Ammon's horn (tissue), 1 donor: ENCODE measurements at regions not wholly inside any gene's neighbourhood (a gene's known extent, or its start where the extent isn't known, plus 50 kb on each side); places are given as distances from the start of the nearest gene placed in this dataset.
"Not testable (repeated sequence)": the region's sequence is repeated elsewhere in the genome, so short reads cannot be mapped to it uniquely, and the experiment has no call there.

Experiments used
- DNase-seq: peaks from one replicate; pipeline ENCODE4 v3.0.0-alpha.2; 2016; ENCODE audit warnings: low spot score

DNA sequence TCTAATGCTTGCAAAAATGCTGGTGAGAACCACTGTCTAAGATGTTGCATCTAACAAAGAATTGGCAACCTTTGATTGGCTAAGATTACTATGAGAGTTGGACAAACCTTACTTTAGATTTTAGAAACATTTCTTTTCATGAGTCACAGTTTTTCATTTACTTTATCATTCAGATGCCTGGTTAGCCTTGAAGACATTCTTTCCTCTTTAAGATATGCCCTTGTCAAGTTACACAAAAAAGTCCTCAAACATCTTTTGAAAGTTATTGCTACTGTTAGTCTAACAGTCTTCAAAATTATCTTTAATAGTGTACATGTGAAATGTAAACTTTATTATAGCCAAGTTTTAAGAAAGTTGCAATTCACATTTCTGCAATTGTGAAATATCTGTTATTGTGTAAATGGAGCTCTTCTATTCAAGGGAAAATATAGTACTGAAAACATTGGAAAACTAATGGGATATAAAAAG lies 276.3 kb downstream of the RND3 start:
- DNase-seq = no peak

DNA sequence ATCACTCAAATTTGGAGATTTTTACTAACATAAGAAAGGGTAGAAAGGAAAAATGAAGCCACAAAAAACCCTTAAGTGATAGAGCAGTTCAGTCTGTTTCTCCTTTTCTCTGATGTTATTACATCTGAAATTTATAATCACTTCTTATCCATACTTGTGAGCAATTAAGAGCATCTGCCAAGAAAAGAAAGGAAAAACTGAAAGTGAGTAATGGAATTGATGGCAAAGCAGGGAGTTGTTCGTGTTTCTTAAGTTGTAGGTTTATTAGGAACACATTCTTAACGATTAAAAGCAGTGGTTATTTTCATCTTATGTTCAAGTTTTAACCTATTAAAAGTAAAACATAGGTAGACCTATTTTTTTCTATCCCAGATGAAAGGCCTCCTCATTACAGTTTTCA lies 277.7 kb downstream of the RND3 start:
- no peak for DNase-seq

DNA sequence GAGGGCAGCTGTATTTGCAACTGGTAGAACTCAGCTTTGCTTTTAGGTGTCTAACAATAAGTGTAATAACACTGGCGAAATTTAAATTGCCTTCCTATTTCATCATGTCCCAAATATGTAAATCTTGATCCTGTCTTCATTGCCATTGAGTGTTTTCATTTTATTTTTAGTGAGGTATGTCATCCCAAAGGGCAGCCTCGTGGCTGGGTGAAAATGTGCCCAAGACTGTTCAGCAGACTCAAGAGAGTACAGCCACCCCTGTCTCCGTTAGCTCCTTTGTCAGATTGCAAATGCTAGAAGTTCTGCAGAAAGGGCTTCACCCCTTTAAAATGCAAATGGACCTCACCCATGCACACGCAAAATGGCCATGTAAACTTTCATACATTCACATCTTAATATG lies 278.8 kb downstream of the RND3 start:
- DNase-seq = no peak

DNA sequence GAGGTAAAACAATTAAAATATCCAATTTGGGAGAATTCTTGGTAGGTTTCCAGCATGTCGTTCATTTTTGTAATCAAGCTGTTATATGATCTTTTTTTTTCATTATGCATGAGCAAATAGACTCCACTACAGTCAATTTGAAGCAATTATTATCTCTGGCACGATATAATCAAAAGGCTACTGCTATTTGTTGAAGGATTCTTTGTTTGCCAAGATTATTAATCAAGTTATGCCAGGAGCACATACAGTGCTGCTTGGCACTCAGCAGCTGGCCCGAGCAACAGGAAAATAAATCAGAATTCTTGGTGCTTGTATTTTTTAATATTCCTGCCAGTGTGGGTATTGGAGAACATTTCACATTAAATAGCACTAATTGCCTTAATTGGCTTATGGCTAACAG lies 279.5 kb downstream of the RND3 start:
- DNase-seq = no peak

DNA sequence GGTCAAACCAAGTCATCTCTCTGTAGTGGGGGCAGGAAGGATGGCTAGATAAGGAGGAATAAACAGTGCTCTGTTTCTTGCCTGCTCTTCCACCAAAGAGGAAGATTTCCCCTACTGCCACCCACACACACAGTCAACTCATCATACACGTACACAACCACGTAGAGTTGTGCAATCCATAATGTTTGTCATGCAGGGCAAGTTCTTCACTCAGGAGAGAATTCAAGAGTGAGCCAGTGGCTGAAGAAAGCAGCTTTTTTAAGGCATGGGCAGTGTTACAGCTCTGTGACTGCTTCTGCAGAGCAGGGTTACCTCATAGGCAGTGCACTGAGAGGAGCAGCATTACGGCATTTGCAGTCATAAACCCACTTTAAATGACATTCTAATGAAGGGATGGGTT lies 283.0 kb downstream of the RND3 start:
- no peak for DNase-seq

DNA sequence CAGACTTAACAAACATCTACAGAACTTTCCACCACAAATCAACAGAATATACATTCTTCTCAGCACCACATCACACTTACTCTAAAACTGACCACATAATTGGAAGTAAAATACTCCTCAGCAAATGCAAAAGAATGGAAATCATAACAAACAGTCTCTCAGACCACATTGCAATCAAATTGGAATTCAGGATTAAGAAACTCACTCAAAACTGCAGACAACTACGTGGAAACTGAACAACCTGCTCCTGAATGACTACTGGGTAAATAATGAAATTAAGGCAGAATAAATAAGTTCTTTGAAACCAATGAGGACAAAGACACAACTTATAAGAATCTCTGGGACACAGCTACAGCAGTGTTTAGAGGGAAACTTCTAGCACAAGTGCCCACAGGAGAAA lies 292.7 kb downstream of the RND3 start:
- not testable (repeated sequence) for DNase-seq

DNA sequence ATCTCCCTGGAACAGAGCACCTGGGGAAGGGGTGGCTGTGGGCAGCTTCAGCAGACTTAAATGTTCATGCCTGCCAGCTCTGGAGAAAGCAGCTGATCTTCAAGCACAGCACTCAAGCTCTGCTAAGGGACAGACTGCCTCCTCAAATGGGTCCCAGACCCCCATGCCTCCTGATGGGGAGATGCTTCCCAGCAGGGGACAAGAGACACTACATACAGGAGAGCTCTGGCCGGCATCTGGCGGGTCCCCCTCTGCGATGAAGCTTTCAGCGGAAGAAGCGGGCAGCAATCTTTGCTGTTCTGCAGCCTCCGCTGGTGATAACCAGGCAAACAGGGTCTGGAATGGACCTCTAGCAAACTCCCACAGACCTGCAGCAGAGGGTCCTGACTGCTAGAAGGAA lies 294.8 kb downstream of the RND3 start:
- DNase-seq = no peak

DNA sequence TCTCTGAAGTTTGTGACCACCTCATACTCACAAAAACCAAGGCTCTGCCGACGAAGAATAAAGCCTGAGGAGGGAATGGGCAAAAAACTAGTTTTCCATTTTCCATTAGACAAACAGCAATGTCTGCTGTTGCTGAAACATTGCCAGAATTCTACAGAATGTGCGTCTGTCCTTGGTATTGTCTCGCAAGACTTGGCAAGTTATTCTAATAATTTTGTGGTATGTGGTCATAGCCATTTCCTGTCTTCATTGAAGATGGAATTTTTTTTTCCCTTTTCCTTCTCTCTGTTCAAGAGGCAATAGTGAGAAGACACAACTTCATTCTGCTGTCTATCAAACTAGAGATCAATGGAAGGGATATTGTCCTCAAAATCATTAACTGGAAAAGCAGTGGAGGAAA lies 296.1 kb downstream of the RND3 start:
- no peak for DNase-seq

DNA sequence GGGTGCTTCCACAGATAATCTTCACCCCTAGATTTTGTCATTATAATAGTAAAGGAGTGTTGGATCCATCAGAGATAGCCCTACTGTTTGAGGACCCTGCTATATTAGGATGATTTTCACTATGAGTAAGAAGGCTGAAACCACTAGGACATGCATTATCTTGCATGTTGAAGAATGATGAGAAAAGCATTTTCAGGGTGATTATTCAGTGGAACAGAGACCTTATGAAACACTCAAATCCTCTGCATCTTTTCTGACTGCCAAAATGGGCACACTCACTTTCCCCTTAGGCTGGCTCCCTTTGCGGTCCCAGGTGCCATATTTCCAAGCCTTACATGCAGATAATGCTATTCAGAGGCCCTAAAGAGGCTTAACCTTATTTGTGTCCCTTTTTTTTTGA lies 296.9 kb downstream of the RND3 start:
- no peak for DNase-seq

DNA sequence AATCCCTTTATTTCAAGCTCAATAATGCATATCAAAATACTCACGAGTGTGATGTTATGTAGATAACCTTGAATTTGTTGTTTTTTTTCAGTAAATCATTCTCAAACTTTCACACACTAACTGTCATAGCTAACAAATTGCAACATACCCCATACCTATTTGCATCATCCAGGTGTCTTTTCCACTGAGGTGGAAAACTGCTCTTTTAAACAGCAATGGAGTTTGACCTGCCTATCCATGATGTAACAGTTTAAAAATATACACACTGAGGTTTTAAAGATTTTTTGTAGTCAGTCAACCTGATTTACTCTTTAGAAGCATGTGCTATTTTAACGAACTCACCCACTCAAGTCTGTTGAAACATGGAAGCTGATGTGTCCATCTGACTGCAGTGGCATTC lies 298.7 kb downstream of the RND3 start:
- DNase-seq = no peak

DNA sequence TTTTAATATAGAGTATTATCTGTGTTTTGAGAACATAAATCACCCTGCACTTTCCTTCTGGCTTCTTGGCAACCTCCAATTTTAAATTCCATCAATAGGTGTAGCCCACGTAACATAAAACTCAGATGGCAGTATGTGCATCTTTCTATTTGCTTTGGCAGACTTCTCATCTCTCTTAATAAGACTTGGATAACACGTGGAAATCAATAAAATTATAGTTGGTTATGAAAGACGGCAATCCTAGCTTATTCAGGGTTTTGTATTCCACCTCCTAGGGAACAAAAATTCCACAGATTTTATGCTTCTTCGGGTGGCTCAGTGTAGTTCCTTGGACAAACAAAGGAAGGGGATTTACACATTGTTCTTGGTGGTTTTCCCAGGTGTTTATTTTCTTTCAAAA lies 299.3 kb downstream of the RND3 start:
- no peak for DNase-seq

DNA sequence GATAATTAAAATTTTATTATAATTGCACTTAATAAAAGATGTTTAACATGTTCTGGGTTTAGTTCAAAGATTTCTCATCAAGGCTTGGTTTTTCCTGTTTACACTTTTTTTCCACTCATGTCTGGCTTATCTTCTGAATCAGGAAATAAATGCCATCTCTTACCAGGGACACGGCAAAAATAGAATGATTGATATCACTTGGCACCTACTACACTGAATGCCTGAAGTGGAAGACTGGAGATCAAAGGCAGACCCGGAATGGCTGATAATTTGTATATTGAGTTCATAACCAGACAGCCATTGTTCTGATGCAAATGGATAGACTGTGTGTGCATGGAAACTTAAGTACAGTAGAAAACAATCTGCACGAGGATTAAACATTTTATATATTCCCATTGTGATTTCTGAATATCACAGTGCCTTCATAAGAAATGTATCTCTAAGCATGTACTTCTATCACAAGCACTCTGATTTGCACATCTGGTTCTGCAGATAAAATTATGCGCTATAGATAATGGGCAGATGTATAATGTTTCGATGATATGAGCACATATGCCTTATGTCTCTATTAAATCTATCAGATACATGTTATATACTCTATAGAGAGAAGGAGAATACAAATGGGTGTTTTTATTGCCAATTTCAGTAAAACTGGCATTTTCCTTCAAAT lies 304.8 kb downstream of the RND3 start:
- no peak for DNase-seq

DNA sequence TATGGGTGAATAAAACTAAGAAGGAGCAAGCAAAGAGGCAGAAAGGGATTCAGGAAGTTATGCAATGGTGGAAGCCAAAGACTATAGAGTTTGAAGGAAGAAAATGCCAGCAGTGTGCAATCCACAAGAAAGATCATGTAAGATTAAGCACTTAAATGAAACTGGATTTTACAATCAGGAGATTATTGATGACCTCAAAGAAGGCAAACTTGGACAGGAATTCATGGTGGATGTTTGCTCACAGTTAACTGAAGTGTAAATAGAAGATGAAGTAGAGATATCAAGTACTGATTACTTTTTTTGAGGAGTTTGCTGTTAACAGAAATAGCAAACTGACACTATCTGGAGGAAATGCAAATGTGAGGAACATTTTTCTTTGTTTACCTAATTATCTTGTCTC lies 308.9 kb downstream of the RND3 start:
- no peak for DNase-seq

DNA sequence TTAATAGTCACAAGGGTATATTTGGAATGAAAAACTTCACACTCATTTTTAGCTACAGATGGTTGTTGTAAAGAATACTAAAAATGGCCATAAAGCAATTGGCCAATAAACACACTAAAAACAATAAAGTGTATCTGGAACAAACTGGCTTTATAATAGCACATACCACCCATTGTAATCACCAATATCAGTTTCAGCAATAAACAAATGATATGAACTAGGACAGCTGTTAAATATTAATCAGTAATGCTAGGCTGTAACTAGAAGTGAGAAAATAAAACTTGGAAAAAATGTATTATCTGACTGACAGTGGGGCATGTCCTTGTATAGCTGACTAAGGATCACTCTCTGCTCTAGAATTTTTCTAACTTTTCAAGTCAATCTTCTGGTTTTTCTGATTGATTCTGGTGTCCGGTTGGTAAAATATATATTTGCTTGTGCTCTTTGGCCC lies 312.5 kb downstream of the RND3 start:
- DNase-seq = no peak

DNA sequence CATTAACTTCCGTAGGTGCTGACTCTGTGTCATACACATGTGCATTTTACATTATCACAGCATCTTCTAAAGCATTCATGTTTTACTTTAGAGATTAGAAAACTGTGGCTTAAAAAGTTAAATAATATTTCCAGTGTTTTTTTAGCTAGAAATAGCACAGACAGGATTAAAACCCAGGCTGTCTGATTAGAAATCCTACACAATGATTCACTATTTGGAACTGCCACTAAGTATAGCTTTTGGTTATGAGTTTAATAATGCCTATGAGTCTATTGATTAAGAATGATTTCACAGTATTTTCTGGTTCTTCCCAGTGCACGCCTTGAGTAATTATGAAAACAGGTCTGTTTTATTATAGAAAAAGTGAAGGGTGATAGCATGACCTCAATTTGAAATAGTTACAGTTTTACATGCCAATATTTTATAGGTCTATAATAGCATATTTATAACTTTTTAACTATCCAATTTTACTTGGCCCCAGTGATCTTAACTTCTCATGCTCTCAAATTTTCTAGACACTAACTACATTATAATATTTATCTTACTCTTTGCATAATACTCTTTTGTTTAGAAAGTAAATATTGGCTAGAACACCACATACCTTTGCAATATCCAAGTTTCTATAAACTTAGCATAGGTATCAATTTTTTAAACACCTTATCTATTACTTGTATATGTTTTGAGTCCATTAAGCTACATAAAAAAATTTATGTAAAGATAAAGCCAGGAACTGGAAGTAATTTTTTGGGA lies 313.2 kb downstream of the RND3 start:
- DNase-seq = no peak

DNA sequence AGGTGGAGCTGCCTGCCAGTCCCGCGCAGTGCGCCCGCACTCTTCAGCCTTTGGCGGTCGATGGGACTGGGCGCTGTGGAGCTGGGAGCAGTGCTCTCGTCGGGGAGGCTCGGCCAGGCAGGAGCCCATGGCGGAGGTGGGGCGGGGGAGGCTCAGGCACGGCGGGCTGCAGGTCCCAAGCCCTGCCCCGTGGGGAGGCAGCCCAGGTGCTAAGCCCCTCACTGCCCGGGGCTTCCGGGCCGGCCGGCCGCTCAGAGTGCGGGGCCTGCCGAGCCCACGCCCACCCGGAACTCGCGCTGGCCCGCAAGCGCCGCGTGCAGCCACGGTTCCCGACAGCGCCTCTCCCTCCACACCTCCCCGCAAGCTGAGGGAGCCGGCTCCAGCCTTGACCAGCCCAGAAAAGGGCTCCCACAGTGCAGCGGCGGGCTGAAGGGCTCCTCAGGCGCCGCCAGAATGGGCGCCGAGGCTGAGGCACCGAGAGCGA lies 316.4 kb downstream of the RND3 start:
- DNase-seq = no peak

DNA sequence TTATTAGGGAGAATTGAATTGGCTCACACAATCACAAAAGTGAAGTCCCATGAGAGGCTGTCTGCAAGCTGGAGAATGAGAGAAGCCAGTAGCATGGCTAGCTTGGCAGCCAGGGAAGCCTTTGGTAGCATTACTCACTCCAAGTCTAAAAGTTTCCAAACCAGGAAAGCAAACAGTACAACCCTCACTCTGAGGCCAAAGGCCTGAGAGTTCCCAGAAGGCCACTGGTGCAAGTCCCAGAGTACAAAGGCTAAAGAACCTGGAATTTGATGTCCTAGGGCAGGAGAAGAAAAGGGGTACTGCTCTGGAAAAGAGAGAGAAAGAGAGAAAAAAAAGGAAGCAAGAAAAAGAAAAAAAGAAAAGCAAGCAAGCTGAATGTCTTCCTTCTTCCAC lies 318.2 kb downstream of the RND3 start:
- no peak for DNase-seq

DNA sequence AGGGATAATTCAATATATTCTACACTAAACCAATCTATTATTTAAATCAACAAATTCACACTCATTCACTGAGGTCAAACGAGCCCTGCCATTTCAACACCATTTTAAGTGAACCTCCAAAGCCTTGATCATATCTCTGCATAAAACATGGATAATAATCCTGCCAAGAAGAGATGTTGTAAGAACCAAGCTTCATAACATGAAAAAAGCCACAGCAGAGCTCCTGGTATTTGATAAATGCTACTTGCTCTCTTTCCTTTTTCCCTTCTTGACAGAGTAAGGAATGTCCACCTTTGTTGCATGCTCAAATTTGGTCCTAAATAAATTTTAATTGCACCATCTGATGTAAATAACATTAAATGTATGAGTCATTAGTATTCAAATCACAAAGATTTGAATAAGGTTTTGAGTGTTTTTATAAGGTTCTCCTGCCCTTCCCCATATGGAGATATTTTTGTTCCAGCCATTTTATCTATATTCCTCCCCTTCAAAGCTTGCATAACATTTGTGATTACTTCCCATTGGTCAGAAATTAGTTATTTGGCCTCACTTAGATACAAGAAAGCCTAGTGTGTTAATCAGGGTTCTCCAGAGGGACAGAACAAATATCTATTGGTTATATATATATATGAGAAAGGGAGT lies 318.8 kb downstream of the RND3 start:
- DNase-seq = no peak

DNA sequence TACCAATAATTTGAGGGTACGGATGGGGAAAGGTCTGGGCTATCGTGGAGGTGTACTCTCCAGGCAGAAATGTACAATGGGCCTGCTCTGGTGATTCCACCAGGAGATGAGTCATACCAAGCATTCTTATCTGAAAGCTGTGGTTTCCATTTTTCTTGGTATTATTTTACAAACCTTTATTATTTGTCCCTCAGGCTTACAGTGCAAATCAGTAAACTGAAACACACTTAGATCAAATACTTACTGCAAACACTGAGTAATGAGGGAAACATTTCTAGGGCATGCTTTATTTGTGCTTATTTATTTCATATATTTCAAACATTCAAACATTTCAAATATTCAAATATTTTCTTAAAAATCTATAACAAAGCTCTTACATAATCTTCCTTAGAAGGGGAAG lies 319.8 kb downstream of the RND3 start:
- DNase-seq = no peak

DNA sequence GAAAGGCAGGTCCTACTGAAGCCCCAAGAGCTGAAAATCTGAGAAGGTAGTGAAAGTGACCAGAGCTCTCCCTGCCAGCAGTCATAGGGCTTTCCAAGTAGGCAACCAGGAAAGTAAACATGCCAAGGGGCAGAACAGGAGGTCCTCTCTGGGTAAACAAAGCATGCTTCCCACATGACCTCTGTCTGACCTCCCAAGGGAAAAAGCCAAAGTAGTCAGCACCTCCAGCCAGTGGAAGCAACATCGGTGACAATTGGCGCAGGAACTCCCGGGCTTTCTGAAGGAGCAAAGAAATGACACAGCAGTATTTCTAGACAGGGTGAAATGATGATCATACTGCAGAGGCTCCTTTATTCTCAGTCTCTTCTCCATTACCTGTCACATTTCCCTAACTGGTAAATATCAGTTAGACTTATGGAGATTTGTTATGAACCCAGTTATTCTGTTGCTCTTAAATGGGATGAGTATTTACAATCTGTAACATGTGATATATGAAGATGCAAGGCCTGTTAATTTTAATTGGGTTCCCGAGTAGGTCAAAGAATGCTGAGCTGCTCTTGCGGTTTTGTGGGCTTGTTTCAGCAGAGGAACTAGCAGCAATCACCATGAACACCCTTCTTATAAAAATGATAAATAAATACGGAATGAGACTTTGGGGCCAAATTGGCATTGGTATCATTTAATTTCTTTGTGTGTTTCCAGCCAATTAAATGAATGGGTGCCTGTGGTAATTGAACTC lies 321.0 kb downstream of the RND3 start:
- peak; percentile 58 for DNase-seq

DNA sequence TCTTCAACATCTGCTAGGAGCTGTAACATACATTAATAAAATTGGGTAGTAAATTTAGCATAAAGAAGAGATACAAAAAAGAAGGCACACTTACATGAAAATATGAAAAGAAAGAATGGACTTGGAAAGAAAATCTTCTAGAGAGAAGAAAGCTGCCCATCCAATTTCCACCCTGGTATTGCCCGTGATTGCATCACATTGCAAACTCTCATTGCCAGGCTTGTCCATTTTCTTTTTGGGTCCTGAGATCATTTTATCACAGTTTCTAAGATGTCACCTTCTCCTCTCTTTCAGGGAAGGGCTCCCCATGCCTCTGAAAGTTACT lies 321.5 kb downstream of the RND3 start:
- DNase-seq = no peak

DNA sequence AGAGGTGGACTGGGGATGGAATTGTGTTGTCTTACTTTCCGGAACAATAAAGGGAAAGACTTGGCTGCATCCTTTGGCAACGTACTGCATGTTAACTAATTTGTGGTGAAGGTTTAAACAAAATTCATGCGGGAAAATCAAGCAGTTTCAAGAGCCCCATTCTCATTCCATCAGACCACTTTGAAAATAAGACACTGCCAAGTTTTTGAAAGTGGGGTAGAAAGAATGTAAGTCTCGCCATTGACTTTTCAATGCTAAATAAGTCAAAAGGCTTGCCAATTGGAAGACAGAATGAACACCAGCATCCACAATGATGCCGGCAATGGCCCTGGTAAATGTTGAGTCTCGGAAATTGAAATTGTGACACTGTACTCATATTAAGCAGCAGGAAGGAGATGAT lies 322.0 kb downstream of the RND3 start:
- DNase-seq = no peak
